PC-3 (cell line): ENCODE measurements at regions not wholly inside any gene's neighbourhood (a gene's known extent, or its start where the extent isn't known, plus 50 kb on each side); places are given as distances from the start of the nearest gene placed in this dataset.

Experiments
- EZH2phosphoT487 ChIP-seq: fragments of 300-600 bp; sonication (generic); IDR thresholded peaks from 2 replicates; pipeline ENCODE4 v1.6.1; 2018; ENCODE audit warnings: mild to moderate bottlenecking, antibody characterized with exemption, low read length, borderline replicate concordance
- TF ChIP-seq, protein P1 (sequence below): fragments of 300-600 bp; sonication (generic); conservative IDR thresholded peaks from 2 replicates; pipeline ENCODE4 v1.5.1; 2017; ENCODE audit warnings: antibody characterized with exemption, low read depth, mild to moderate bottlenecking, low read length

DNA sequence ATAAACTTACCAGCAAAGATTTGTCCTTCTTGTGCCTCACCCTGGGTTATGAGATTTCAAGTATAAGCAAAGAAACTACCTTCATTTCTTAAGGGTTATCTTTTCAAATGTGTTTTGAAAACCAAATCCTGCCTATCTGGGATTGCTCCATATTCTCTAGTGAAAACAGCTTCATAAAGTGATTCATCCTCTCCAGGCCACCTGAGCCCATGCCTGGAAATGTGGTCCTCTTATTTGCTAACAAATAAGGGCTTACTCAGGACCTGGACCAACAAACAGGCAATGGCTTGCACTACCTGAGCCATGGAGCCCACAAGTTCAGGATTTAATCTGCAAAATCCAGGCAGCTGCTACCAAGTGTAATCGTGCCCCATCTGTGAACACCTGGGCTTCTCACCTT is 234.4 kb upstream of the RBBP8 start:
- TF ChIP-seq, protein P1, sequence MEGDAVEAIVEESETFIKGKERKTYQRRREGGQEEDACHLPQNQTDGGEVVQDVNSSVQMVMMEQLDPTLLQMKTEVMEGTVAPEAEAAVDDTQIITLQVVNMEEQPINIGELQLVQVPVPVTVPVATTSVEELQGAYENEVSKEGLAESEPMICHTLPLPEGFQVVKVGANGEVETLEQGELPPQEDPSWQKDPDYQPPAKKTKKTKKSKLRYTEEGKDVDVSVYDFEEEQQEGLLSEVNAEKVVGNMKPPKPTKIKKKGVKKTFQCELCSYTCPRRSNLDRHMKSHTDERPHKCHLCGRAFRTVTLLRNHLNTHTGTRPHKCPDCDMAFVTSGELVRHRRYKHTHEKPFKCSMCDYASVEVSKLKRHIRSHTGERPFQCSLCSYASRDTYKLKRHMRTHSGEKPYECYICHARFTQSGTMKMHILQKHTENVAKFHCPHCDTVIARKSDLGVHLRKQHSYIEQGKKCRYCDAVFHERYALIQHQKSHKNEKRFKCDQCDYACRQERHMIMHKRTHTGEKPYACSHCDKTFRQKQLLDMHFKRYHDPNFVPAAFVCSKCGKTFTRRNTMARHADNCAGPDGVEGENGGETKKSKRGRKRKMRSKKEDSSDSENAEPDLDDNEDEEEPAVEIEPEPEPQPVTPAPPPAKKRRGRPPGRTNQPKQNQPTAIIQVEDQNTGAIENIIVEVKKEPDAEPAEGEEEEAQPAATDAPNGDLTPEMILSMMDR, result no peak
- TF ChIP-seq EZH2phosphoT487, result no peak
